HG03108 (cell line): ENCODE measurements at regions not wholly inside any gene's neighbourhood (a gene's known extent, or its start where the extent isn't known, plus 50 kb on each side); places are given as distances from the start of the nearest gene placed in this dataset.

Experiments used
- ATAC-seq: cut with Tn5 transposase; IDR thresholded peaks from one replicate; pipeline ENCODE4 v1.9.1; 2021; ENCODE audit warnings: moderate library complexity; ENCODE audit not compliant: unreplicated experiment

DNA sequence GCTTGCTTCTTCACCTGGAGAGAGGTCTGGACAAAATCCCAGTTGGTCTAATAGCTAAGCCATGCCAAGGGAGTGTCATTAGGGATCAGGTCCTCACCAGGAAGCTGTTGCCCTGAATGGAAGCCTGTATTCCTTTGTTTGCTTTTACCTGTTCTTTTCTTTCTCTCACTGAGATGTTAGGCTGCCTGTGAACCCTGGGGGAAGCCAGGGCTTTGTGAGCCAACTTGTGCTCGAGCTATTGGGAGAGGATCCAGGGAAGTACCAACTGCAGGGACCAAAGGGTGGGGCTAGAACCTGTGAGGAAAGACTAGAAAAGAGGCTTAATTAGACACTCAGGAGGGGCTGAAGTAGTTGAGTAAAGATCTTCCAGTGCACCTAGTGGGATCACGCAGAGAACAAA lies 451.2 kb upstream of the TLE4 start:
- no peak for ATAC-seq

DNA sequence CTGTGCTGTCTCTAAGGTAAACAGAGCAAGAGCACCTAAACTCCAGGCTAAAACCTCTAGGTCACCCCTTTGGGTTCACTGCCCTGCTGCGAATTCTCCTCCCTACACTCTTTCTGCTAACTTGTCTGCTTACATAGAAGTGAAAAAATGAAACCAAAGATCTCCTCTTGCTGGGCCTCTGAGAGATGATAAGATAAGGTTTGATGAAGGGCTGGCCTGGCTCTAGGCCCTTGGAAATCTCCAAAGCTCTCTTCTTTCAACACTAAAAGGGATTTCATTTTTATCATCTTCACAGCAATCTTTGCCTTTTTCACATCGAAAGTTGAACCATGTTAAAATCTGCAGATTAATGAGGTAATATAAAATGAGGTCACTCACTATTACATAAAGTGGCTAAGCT lies 450.8 kb upstream of the TLE4 start:
- ATAC-seq: no peak

DNA sequence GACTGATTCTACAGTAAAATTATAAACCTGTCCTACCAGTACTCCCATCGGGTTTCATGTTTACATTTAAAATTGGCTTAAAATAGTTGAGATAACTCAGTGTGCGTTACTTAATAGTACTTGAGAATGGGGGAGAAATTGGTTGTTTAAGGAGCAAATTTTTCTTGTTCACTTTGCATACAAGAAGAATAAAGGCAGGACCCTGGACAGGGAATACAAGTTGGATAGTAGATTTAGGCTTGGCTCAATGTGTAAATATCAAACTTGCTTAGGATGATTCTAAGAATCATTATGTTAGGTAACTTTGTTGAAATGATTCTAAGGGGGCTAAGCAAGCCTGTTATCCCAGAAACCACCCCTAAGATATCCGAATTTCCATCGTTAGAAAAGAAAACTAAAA lies 448.4 kb upstream of the TLE4 start:
- no peak for ATAC-seq

- ATAC-seq: no peak
These were observed 444.1 kb upstream of the TLE4 start for GRCh38 chr9:79127661-79128060.

DNA sequence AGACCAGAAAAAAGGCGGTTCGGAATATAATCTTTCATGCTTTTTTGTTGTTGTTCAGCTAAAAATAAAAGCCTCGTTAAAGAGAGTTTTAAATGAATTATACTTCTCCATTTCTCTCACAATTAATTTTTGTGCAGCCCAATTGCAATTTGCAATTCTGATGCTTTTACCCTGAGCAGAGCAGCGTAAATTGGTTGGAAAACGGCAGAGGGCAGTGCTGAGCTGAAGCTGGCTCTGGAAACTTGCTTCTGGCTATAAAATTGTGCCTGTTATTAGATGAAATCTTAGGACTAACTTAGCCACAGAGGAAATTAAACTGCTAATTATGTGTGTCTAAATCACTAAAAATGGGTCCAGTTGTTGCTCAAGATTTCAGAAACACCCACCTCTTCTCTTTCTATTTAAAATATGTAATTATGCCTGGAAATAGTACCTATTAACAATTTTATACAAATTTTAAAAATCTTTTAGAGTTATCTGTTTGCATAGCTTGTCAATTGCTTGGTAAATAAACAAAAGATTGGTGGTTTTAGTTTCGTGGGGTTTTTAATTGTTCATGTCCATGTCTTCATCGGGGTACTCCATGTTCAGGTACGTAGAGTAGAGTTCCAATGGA lies 441.8 kb upstream of the TLE4 start:
- ATAC-seq: no peak

- ATAC-seq: no peak
These were observed 440.5 kb upstream of the TLE4 start for GRCh38 chr9:79131246-79131774.

DNA sequence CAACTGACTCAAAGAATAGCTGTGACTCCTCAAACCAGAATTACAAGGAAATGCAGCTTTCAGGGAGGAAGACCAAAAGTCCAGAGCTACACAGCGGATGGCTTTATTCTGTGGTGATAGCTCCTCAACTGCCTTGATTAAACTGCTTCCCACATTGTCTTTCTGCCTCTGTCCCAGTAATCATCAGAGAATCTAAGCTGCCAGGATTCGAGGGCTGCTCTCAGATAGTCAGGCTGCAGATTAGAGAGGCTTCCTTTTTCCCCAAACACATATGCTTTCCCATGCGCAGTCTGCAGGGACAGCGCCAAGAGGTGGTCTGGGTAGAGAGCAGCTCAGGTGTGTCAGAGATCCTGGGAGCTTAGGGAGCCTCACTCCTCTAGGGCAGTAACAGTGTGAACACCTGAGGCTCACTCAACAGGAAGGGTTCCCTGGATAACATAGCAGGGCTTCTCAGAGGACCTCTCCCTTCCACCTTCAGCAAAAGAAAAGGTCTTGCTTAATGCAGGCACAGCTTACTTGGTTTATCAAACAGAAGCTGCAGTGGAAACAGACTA lies 439.9 kb upstream of the TLE4 start:
- ATAC-seq: no peak

DNA sequence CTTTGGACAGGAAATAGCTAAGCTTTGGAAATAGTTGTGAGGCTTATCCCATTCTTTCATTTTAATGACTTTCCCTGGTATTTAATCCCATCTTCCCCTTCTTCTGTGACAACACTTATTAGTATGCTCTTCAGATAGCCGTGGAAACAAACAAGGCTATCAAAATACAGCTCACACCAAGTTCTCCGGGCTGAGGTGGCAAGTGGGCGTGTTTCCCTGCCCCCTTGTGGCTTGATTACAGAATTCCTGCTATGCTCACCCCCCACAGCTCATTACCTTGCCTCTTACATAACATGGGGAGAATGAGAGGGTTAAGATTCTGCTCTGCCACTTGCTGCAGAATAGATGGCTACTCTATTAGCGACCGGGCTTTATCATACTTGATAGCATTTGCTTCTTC lies 437.1 kb upstream of the TLE4 start:
- no peak for ATAC-seq

DNA sequence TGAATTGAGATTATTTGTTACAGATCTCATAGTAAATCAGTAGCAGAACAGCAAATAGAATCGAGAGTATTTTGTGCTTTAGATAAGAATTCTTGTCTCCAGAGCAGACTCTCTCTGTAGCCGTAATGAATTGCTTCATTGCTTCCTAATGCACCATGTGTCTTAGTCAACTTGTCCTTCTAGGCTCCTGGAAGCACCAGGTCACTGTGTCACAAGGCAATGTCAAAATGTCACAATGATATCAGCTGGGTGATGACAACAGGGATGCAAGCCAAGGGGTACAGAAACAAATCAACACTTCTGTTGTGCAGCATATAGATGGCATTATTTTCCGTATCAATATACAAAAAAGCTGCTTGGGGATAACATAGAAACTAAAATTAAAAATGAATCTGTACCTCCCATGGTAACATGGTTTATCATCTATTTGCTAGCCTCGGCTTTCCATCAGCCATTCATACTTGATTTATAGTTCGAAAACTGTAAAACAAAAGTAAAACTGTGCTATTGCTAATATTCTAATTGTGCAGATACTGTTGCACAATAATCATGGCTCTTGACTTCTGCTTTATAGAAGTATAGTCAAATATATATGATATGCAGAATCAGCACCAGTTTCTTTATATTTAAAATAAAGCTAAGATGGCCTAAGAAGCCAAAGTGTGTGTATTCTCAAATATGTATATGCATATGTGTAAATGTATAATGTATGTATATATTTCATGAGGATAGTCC lies 435.9 kb upstream of the TLE4 start:
- ATAC-seq: no peak

DNA sequence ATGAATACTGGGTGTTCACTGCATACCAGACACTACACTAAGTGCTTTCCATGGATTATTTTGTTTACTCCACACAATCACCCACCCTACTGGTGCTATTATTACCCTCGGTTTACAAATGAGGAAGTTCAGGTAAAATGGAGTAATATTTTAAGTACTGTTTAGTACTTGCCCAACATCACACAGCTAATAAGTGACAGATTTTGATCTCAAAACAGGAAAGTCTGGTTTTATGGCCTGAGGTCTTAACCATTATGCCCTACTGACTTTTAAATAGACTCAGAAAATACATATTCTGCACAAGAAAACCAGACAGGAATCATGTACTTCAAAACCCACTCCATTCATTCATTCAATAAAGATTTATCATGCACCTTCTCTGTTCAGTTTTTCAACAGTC lies 431.0 kb upstream of the TLE4 start:
- no peak for ATAC-seq

- no peak for ATAC-seq
These were observed 428.6 kb upstream of the TLE4 start for GRCh38 chr9:79143211-79143610.

- no peak for ATAC-seq
These were observed 426.3 kb upstream of the TLE4 start for GRCh38 chr9:79145442-79145841.

GRCh38 chr9:79149585-79149984 lies 422.2 kb upstream of the TLE4 start:
- no peak for ATAC-seq

GRCh38 chr9:79151791-79152190 lies 420.0 kb upstream of the TLE4 start:
- ATAC-seq: no peak

DNA sequence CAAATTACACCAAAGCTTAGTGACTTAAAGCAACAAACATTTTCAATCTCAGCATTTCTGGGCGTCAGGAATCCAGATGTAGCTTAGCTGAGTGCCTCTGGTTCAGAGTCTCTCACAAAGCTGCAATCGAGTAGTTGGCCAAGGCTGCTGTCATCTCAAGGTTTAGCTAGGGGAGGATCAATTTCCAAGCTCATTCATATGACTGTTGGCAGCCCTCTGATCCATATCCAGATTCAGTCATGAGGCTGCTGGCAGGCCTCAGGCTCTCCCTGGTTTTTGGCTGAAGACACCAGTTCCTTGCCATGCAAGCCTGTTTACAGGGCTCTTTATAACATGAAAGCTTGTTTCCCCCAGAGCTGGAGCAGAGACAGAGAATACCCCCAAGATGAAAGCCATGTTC lies 419.5 kb upstream of the TLE4 start:
- no peak for ATAC-seq

DNA sequence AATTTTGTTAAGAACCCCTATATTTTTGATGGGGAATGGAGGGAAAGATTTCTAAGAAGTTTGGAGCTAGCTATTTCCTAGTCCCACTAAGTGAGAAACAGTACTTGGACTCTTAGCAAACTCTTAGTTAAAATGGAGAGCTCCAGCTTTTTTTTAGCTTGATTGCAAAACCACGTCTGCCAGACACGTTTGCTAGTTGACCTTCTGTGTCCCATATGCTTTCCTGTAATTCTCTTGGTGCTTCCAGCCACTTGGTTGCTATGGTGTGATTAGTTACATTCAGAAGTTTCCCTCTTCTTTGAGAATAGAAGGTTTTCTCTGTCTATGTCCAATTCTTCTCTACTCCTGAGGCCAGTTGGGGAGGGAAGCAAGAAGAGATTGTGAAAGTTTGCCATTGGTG lies 417.0 kb upstream of the TLE4 start:
- no peak for ATAC-seq

GRCh38 chr9:79155308-79155707 lies 416.5 kb upstream of the TLE4 start:
- no peak for ATAC-seq

DNA sequence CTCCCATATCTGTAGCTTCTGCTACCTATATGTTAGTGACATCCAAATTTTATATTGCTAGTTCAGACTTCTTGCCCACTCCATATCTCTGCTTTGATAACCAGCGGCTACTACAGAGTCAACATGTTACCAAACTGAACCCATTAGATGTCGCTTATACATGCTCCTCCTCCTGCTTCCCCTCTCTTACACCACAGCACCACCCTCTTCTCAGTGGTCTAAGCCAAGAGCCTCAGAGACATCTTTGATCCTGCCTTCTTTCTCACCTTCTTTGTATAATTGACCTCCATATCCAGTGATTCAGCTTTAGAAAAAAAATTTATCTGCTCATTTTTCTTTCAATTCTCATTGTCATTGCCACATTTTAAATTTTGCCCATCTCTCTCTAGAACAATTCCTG lies 408.2 kb upstream of the TLE4 start:
- no peak for ATAC-seq

- no peak for ATAC-seq
These were observed 407.4 kb upstream of the TLE4 start for GRCh38 chr9:79164406-79164805.

DNA sequence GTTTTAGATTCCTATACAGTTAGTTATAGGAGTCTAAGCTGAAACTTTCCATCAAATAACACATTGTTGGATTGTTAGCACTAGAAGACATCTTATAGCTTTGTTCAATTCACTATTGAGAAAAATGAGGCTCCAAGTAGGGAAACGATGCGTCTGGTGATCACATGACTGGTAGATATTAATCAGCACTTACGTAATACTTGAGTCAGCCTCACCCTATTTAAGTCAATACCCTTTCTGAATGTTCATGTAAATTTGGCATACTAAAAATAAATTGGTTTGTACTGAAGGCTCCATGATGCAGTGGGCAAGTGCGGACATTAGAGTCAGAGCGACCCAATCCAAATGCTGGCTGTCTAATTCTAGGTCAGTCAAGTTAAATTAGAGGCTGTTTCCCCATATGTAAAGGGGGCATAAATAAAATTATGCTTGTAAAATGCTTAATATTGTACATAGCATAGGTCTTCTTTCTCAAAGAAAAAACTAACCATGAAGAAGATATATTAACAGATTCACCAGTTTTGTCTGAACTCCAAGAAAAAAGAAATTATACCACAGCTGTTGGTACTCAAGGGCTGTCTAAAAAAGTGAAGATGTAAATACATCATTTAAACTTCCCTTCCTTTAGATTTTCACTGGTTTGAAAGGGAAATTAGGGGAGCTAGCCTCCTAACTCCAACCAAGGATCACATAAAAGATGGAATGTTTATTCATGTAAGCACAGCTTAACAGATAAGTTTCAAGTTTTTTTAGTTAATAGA lies 406.6 kb upstream of the TLE4 start:
- no peak for ATAC-seq

DNA sequence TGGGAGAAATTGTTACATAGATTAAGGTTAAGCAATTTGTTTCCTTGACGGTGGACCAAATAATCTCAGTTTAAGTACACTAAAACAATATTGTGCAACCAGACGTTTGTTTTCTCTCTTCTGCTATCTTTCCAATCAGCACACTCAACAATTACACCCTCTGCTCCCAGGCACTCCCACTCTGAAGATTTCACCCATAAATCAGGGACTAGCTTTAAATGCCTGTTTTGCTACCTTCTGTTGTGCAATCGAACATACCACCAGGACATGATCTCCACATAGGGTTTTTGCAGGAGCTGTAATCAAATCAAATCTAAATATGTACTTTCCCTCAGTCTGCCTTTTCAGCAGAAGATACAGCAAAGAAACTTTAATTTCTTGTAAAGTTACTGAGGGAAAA lies 405.8 kb upstream of the TLE4 start:
- ATAC-seq: no peak

- ATAC-seq: no peak
These were observed 401.1 kb upstream of the TLE4 start for GRCh38 chr9:79170643-79171042.
